SW480 (cell line): ENCODE measurements at regions not wholly inside any gene's neighbourhood (a gene's known extent, or its start where the extent isn't known, plus 50 kb on each side); places are given as distances from the start of the nearest gene placed in this dataset.
"Not testable (repeated sequence)": the region's sequence is repeated elsewhere in the genome, so short reads cannot be mapped to it uniquely, and the experiment has no call there.

Source experiments
- DNase-seq: peaks from one replicate; pipeline ENCODE4 v3.0.0-alpha.2; 2016; ENCODE audit warnings: low spot score

- DNase-seq: no peak
These were observed 450.3 kb downstream of the RAPGEF2 start for GRCh38 chr4:159552979-159553768.

GRCh38 chr4:159555873-159556272 lies 453.0 kb downstream of the RAPGEF2 start:
- DNase-seq: no peak

GRCh38 chr4:159562366-159562765 lies 459.5 kb downstream of the RAPGEF2 start:
- no peak for DNase-seq

- DNase-seq: no peak
These were observed 460.4 kb downstream of the RAPGEF2 start for GRCh38 chr4:159563257-159563656.

DNA sequence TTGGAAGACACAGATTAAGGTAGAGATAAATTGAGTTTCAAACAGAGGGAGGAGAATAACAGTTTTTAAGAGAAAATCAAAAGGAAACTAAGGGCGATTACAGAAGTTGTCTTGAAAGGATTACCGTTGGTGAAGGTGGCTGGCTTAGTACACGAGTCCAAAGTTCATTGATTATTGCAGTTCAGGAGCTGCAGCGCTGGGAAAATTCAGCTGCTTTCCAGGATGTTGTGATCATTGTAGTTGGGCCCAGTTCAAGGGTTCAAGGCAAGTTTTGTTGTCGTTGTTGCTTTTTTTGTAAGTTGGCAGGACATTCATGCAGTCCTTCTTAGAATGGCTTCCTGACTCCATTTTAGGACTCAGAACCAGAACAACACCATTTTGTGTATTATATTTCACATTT lies 461.7 kb downstream of the RAPGEF2 start:
- no peak for DNase-seq

GRCh38 chr4:159566786-159567185 lies 463.9 kb downstream of the RAPGEF2 start:
- DNase-seq: no peak

GRCh38 chr4:159577241-159577640 lies 474.4 kb downstream of the RAPGEF2 start:
- peak; percentile 4 for DNase-seq

- no peak for DNase-seq
These were observed 479.8 kb downstream of the RAPGEF2 start for GRCh38 chr4:159582685-159583084.

DNA sequence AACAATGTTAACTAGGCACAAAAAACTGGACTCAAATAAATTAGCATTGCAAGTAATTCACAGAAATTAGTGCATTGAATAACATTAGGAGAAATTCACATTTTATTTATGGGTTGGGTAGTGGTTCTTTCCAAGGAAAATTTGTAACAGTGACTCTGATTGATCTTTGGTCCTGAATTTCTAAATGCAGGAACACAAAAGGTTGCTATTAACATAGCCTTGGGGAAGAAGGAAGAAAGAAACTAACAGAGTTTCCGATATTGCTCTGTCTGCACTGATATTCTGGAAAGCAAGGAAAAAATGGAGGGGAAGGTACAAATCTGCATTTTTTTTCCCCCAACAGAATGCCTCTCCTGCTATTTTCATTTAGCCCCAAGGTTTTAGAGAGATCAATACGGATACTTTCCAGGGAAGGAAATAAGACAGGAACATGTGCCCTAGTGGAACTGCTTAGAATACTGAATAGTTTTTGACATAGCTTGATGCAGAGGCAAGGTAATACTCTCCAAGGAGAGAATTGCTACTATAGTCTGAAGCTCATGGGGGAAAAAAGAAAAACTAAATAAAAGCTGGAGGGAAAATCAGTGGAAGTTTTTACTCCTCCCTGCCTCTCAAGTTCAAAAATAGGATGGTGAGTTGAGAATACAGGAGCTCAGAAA lies 490.1 kb downstream of the RAPGEF2 start:
- DNase-seq: no peak

DNA sequence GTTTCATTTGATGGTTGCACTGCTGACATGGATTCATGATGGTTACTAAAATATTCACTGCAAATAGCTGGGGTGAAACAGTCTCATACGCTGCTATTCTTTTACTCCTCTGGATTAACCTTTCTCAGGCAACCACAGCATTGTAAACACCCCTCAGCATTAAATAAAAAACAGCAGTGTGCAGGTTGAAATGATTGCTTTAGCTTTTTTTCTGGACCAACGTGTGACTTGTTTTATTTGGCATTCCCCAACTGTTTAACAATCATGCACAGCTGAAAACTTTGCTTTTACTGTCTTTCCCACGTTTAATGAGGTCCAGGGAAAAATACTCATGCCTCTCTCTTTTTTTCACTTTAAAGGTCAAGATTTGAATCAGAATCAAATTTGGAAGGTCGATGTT lies 490.8 kb downstream of the RAPGEF2 start:
- no peak for DNase-seq

GRCh38 chr4:159594576-159594975 lies 491.7 kb downstream of the RAPGEF2 start:
- no peak for DNase-seq

- not testable (repeated sequence) for DNase-seq
These were observed 492.2 kb downstream of the RAPGEF2 start for GRCh38 chr4:159595101-159595500.

DNA sequence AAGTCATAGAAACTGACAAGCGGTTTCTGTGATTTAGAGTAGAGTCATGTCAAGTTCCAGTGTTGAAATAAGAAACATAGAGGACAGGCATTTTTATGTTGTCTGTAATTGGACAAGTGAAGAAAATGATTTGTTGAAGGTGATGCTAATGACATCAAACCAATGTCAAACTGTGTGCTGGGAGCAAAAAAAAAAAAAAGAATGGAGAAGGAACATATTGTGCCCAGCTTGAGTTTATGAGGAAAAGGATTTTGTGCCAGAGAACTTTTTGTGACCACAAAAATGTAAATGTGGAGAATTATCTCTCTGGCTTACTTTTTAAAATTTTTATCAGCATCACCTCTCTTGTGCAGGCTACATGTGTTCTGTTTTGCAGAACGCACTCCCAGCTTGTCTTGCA lies 495.7 kb downstream of the RAPGEF2 start:
- no peak for DNase-seq

DNA sequence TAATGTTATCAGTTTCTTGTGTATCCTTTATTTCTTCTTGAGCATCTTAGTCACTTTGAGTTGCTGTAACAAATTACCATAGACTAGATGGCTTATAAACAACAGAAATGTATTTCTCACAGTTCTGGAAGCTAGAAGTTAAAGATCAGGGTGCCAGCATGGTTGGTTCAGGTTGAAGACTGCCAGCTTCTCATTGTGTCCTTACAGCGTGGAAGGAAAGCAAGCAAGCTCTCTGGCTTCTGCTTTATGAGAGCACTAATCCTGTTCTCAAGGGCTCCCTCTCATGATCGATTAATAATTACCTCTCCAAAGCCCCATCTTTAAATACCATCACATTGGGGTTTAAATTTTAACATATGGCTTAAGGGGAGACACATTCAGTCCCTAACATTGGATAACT lies 497.2 kb downstream of the RAPGEF2 start:
- no peak for DNase-seq

DNA sequence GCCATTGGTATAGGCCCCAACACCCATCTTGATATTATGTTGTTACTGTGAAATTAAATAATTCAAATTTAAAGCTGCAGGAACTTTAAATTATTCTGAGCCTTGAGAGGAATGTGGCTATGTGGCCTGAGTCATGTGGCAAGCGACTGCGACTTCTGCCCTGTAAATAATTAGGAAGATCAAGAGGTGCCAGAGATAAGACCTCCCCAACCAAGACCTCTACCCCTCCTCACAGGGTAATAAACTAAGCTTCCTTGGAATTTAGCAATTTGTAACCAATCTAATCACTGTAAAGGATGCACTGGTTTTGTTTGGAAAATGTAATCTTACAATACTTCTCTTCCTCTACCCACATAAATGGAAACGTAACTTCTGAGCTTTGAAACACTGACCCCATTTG lies 501.9 kb downstream of the RAPGEF2 start:
- DNase-seq: no peak

DNA sequence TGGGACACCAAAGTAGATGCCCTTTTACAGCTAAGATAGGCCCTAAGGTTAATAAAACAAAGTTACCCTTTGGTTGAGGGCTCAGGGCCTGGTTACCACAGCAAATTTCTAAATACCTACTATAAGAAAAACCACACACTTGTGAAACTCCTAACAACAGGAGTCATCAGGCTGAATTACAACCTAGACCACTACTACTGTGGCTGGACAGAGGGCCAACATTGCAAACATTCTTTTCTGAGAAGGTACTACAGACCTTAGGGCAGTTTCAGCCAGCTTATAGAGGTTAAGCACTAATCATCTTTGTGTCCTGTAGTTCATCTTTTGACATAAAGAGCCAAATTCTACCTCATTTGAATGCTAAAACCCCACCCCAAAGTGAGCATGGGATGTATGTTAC lies 504.0 kb downstream of the RAPGEF2 start:
- peak; percentile 20 for DNase-seq

GRCh38 chr4:159607809-159608208 lies 504.9 kb downstream of the RAPGEF2 start:
- peak; percentile 65 for DNase-seq

DNA sequence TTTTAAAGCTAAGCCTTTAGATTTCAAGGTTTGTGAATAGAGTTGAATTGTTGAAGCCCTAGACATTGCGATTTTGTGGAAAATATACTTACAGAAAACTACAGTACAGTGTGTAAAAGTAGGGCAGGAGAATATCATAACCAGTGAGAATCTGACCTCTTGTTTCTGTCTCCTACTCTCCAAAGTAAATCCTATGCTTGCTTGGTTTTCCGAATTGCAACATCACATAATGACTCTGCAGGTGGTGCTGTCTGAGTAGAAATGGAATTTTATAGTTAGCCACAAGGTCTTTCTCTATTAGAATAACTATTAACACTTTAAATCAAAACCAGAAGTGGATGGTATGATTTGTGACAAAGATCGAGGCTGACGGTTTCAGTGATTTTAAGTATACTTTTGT lies 505.6 kb downstream of the RAPGEF2 start:
- peak; percentile 54 for DNase-seq

GRCh38 chr4:159632031-159632430 lies 529.2 kb downstream of the RAPGEF2 start:
- DNase-seq: no peak

GRCh38 chr4:159639671-159640323 lies 536.9 kb downstream of the RAPGEF2 start:
- DNase-seq: no peak

- DNase-seq: no peak
These were observed 546.4 kb downstream of the RAPGEF2 start for GRCh38 chr4:159649237-159649636.

- no peak for DNase-seq
These were observed 550.0 kb downstream of the RAPGEF2 start for GRCh38 chr4:159652871-159653270.

DNA sequence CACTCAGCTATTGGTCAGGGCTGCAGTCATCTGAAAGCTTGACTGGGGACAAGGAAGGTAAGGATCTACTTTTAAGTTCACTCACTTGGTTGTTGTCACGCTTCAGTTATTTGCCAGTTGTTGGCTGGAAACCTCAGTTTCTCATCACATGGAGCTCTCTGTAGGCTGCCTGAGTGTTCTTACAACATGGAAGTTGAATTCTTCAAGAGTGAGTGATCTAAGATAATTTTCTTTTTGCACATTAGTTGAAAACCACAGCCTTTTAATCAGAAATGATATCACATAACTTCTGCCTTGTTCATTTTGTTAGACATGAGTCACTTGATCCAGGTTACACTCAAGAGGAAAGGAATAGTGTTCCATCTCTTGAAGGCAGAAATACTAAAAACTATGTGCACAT lies 552.7 kb downstream of the RAPGEF2 start:
- peak; percentile 1 for DNase-seq
